Raji (cell line): ENCODE measurements at regions not wholly inside any gene's neighbourhood (a gene's known extent, or its start where the extent isn't known, plus 50 kb on each side); places are given as distances from the start of the nearest gene placed in this dataset.

ENCODE experiments used
- POLR2A ChIP-seq: IDR thresholded peaks from 2 replicates; pipeline ENCODE4 v1.6.1; 2011; ENCODE audit warnings: low read depth, low read length, control low read depth; ENCODE audit not compliant: insufficient read depth

DNA sequence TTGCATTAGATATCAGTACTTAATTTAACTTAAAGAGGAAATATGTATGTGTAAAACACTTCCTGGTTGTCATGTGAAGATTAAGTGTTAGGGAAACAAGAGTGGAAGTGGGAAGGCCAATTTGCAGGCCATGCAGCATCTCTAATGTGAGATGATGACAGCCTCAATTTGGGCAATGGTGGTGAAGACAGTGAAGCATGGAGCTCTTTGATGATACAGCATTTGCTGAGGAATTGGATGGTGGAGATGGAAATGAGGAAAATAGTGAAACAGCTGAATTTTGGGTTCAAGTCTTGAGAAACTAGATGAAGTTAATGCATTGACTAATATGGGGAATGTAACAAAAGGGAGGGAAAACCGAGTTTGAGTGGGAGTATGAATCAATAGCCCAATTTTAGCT, 231.7 kb upstream of the MIR17HG start:
- no peak for TF ChIP-seq POLR2A

DNA sequence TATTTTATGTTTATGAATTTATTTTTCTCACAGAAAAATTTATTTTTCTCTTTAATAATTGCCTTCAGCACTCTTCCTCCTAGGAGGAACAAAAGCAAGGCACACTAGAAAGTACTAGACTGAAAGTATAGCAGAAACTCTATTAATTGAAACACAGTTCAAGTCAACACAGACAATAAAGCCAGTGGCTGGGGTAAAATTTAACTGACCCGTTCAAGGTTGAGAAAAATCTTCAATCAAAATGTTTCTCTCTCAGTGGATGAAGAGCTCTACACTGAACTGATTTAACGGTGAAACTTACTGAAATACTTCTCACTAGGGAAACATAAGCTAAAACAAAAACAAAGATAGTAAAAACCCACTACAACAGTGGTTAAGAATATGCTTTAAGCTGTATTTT, 230.1 kb upstream of the MIR17HG start:
- TF ChIP-seq POLR2A: no peak

DNA sequence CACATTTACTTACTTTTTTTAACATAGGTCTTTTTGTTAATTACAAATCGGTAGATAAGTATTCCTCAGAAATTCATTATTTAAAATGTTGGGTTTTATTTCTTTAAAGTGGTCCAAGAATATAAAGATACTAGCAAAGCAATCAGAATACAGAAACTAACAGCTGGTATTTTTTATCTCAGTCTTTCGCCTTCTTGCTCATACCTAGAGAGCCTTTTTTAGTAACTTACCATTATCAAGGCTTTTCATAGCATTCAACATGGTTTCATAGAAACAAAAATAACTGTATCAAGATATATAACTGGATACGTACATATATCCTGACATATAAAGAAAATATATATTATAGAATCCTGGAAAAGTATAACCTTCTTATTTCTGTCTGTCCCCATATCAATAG, 227.8 kb upstream of the MIR17HG start:
- no peak for TF ChIP-seq POLR2A

DNA sequence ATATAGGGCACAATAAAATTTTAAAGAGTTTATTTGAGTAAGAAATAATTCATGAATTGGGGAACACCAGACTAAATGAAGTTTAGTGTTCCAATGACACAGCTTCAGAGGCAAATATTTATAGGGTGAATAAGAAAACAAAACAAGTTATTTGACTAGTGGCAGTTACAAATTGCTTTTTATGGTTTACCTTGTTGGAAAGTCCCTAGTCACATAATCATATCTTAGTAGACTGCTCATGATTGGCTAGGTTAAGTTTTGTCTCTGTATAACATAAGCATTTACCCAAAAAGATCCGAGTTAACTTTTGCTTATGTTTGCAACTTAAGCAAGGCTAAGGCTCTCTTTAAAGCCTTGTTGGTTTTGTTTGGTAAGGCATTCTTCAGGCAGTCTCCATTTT, 224.7 kb upstream of the MIR17HG start:
- TF ChIP-seq POLR2A: no peak

DNA sequence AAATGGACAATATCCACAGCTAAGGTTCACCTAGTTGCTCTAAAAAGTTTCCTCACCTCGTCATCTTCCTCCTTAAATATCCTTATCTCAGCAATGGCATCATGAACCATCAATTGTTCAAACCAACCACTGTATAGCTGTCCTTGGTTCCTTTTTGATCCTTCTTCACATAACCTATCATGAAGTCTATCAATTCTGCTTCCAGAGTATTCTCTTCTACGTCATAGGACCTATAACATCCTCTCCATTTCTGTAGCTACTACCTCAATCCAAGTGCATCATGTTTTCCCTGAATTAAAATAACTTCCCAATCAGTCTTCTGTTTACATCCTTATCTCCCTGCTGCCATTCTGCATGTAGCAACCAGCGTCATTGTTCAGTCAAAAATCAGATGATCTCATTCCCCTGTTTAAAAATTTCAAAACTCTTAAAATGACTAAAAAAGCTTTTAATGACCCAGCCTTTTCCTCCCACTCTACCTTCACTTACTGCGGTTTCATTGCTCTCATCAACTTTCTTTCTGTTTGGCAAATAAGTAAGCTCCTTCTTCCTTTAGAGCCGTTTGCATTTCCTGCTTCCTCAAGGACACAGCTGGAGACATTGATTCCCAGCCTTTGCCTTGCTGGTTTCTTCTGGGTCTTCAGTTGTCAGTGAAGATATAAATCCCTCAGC, 223.9 kb upstream of the MIR17HG start:
- no peak for TF ChIP-seq POLR2A

DNA sequence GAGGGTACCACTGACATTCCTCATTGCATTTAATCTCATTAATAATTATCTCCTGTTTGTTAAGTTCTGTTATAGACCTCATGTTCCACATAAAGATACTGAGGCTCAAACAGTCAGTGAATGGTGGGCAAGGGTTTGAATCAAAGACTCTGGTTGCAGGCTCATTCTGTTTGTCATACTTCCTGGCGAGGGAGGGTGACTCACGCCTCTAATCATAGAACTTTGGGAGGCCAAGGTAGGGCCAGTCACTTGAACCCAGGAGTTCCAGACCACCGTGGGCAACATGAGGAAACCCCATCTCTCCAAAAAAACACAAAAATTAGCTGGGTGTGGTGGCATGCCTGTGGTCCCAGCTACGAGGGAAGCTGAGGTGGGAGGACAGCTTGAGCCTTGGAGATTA, 220.7 kb upstream of the MIR17HG start:
- no peak for TF ChIP-seq POLR2A

DNA sequence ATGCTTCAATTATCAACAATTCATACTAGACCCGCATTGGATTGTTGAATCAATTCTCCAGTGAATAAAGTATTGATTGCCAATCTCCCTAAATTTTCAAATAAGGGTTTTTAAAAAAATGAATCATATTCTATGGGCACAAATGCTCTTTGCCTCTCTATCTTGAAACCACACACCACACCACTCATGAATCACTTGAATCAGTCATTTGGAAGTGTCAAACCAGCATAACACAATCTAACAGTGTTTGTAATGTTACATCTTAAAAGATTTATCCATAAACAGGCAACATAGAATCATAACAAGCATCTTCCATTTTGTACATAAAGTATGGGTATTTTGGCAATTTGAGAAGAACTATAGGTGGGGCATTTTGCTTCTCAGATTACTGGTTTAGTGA, 219.5 kb upstream of the MIR17HG start:
- no peak for TF ChIP-seq POLR2A

DNA sequence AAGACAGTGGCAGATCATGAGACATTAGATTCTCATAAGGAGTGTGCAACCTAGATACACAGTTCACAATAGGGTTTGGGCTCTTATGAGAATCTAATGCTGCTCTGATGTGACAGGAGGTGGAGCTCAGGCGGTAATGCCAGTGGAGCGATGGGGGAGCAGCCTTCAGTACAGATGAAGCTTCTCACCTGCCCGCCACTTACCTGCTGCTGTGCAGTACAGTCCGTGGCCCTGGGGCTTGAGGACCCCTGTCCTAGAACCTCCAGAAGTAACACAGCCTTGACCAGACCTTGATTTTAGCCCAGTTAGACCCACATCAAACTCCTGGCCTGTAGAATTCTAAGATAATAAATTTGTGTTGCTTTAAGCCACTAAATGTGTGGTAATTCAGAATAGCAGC, 215.1 kb upstream of the MIR17HG start:
- no peak for TF ChIP-seq POLR2A

DNA sequence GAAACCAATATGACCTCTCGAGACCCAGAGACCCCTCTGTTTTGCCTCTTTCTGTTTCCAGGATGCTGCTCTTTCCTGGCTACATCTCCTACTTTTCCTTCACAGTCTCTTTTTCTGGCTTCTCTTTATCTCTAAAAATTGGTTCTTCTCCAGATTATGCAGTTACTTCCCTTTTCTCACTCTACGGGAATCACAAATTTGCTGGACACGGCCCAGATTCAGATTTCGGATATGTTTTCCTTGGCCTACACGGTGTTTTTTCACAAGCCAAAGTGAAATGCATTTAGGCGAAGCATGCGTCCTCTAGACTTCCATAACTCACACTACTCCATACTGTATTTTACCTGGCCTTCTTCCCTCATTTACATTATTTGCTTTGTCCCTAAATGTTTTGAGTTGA, 214.7 kb upstream of the MIR17HG start:
- no peak for TF ChIP-seq POLR2A

DNA sequence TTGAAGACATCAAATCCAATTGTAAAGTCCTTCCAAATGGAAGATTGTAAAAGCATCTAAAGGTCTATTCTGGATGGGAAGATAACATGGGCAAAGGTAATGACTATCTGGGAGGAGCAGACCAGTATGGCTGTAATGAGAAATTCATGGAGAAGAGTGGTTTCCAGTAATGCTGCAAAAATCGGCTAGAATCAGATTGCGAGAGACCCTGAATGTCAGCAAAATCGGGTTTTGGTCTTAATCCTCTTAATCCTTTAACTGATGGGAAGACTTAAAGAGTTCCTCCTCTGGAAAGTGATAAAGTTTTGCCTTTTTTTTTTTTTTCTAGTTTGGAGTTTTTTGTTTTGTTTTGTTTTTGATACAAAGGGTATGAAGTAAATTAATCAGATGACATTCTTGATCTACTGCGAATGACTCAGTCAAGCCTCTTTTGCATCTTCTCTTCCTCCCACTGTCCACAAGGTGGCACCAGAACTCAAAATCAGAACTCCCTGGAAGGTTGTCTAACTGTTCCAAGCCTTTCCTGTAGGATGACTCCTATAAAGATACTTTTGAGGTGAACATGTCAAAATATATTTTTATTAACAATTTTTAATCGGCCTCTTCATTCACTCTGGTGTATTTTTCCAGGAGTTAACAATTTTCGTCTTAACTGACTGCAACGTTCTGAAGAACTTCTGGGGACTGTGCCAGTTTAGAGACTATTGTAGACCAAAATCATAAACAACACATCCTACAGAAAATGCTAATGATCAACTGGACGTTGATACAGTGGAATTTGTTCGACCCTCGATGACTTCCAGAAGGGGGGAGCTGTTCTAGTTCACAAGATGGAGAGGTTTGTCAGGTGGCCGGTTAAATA, 213.3 kb upstream of the MIR17HG start:
- TF ChIP-seq POLR2A: no peak

DNA sequence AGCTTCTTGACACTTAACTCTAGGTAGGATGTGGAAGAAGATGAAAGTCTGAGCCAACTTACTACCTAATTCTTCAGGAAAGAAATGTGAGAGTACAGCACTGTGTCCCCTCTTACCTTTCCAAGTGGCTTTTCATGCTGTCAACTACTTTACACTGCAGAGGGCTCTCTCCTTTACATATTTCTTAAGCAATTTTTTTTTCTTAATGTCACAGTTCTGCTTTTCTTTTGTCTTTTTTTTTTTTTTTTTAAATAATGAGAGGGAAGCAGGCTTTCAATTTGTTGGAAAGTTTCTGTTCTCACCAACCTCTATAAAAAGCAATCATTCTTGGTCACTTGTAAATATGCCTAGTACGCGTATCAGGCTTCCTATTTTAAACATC, 212.7 kb upstream of the MIR17HG start:
- TF ChIP-seq POLR2A: no peak

DNA sequence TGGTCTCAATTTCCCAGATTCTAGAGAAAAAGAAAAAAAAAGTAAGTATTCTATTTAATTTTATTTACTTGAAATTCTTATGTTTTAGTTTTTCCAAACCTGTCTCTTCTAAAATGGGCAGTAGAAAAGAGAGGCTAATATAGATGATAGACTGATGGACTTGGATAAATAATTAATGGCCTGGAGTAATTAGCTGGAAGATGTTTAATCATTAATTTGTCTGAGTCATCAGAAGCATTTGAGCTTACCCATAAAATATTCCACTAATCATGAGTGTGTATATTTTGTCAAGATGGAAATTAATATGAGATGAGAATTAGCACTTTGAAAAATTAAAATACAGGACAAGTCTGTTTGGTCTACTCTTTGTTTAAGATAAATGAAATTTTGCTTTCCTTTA, 212.1 kb upstream of the MIR17HG start:
- TF ChIP-seq POLR2A: no peak

DNA sequence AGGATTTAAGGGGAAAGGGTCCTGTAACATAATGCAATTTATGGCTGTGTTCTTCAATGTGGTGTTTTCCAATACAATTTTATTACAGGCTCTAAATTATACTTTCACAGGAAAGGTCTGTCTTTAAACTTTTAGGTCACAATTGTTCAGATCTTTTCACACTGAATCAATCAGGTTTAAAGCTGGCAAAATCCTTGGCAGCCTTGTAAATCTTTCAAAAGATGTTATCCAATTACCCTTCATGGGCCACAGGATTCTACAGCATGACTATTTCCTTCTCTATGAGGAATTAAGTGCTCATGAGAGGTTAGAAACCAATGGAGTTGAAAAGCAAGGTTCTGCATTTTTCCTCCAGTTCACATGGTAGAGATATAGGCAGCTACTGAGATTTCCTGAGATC, 211.5 kb upstream of the MIR17HG start:
- TF ChIP-seq POLR2A: no peak

DNA sequence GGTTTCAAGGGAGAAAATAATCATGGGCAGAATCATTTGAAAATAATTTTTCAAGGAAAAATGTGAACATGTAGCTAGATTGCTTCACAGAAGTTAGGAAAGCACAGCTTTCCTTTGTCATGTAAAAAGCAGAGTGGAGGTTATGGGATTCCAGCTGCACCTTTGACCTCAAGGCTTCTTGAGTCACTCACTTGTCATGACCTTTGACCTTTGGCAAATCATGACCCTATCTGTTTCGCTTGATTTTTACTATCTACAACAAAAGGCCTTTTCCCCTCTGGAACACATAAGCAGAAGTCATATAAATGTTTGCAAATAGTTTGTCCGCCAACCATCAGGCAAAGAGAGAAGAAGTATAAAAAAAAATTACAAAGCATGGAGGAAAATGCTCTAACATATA, 210.7 kb upstream of the MIR17HG start:
- no peak for TF ChIP-seq POLR2A

DNA sequence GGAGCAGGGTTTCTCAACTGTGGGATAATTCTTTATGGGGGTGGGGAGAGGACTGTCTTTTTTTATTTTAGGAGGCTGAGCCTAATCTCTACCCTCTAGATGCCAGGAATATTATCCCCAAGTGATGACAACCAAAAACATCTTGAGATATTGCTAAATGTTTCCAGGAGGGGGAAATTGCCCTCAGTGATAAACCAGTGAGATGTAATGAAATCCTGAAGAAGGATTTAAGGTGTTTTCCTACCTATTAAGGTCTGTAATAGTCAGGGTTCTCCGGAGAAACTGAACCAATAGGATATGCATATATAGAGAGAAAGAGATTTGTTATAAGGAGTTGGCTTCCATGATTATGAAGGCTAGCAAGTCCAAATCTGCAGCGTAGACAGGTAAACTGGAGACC, 208.3 kb upstream of the MIR17HG start:
- TF ChIP-seq POLR2A: no peak

DNA sequence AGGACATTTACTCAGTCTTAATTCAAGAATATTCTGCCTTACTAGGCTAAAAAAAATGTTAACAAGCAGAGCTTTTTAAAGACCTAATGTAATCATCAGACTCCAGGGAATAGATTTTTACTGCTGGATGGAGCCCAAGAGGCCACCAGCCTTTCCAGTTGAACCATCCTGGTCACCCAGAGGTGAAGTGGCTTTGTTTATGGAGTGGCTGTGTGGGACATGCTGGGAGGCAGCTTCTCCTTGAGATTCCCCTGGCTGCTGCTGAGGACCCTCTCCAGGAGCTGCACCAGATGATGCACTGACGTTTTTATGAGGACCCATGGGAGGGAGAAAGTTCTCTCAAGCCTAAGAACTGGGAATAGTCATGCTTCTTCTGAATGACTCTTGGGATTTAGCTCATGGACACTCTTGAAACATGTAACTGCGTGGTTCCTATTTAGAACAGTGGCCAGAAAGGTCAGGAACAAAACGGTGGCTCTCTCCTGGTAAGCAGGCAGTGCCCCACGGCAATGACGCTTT, 205.9 kb upstream of the MIR17HG start:
- TF ChIP-seq POLR2A: no peak

DNA sequence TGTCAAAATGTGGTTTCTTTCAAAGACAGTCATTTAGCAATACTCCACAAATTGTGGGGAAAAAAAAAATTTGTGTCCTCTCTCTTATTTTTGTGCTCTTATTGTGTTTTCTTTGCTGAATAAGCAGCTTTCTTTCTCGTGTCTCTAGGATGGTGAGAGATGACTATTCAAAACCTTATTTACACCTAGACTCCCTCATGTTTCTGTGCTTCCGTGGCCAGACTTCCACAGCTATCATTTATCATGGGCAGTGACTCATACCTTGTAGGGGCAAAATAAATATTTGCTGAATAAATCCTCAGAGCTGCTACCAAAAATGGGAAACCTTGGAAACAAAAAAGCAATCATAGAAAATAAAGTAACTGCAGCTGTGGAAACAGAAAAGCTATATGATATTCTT, 204.9 kb upstream of the MIR17HG start:
- no peak for TF ChIP-seq POLR2A

DNA sequence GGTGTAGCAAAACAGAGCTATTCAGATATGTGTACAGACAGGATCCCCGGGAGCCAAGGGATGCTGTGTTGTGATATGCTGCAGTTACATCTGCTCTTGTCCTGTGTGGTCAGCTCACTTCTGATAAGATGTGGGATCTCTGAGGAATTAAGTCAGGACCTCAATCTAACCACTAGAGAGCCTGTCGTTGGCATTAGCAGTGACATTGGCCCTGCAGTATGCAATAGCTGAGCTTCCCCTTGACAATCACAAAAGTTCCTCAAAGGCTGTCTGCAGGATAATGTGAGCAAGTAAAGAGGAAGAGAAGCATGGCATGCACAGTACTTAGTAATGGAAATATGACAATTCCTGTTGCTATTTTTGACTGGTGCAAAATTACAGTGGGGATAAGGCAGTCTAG, 203.4 kb upstream of the MIR17HG start:
- no peak for TF ChIP-seq POLR2A
